IMR-90 (cell line): ENCODE measurements at regions not wholly inside any gene's neighbourhood (a gene's known extent, or its start where the extent isn't known, plus 50 kb on each side); places are given as distances from the start of the nearest gene placed in this dataset.

ENCODE experiments used
- ATAC-seq: fragments of 200-7000 bp; cut with Tn5 transposase; 2 replicates; pipeline ENCODE4 v1.9.1; 2020; ENCODE audit warnings: low read depth, mild to moderate bottlenecking, moderate library complexity
- BruUV-seq: library from RNA; stranded (reverse); fragments of 400-500 nt; replicated peaks from 2 replicates; lab custom pipeline; 2021; lab: Mats Ljungman, UMichigan
- CTCF ChIA-PET: fragments of 300-600 bp; formaldehyde crosslinking; extraction: SDS; loops from one replicate; lab custom pipeline; 2021; ENCODE audit warnings: antibody characterized with exemption; lab: Yijun Ruan, JAX
- POLR2A ChIA-PET: fragments of 300-600 bp; sonication (Branson Sonifier 250); formaldehyde crosslinking; loops from one replicate; lab custom pipeline; 2022; ENCODE audit warnings: antibody characterized with exemption; ENCODE audit not compliant: unreplicated experiment; lab: Charles Lee
- DNase-seq: peaks from one replicate; pipeline ENCODE4 v3.0.0; 2013
- H2AFZ ChIP-seq: replicated peaks from 2 replicates; pipeline ENCODE3; 2013; ENCODE audit warnings: low read length, mild to moderate bottlenecking; ENCODE audit not compliant: poor library complexity
- H2AK5ac ChIP-seq: 2 replicates; pipeline ENCODE4 v1.6.1; 2013; ENCODE audit warnings: low read depth, low read length, inconsistent platforms
- H2AK9ac ChIP-seq: replicated peaks from 2 replicates; pipeline ENCODE3; 2013; ENCODE audit warnings: mild to moderate bottlenecking, low read depth, low read length, moderate library complexity; ENCODE audit not compliant: poor library complexity
- H2BK120ac ChIP-seq: 2 replicates; pipeline ENCODE4 v1.6.1; 2013; ENCODE audit warnings: low read depth, low read length, inconsistent platforms
- H2BK15ac ChIP-seq: 3 replicates; pipeline ENCODE4 v1.6.1; 2013; ENCODE audit warnings: low read depth, low read length, inconsistent platforms
- H2BK20ac ChIP-seq: 2 replicates; pipeline ENCODE4 v1.6.1; 2013; ENCODE audit warnings: low read depth, mild to moderate bottlenecking, inconsistent platforms, low read length, moderate library complexity
- H2BK5ac ChIP-seq: 2 replicates; pipeline ENCODE4 v1.6.1; 2013; ENCODE audit warnings: mild to moderate bottlenecking, low read depth, low read length, inconsistent platforms; ENCODE audit not compliant: poor library complexity, severe bottlenecking
- H3K14ac ChIP-seq: replicated peaks from 2 replicates; pipeline ENCODE4 v1.6.1; 2013; ENCODE audit warnings: low read depth, low read length, inconsistent platforms
- H3K18ac ChIP-seq: 2 replicates; pipeline ENCODE4 v1.6.1; 2013; ENCODE audit warnings: low read depth, low read length, control low read depth
- H3K23ac ChIP-seq: 2 replicates; pipeline ENCODE4 v1.6.1; 2013; ENCODE audit warnings: low read depth, low read length, inconsistent platforms
- H3K27ac ChIP-seq: 2 replicates; pipeline ENCODE4 v1.5.1; 2013; ENCODE audit warnings: mild to moderate bottlenecking, control low read depth, low read length; ENCODE audit not compliant: insufficient read depth
- H3K27me3 ChIP-seq: 2 replicates; pipeline ENCODE4 v1.6.1; 2013; ENCODE audit warnings: low read length; ENCODE audit not compliant: control insufficient read depth, insufficient read depth
- H3K36me3 ChIP-seq: 2 replicates; pipeline ENCODE4 v1.6.1; 2013; ENCODE audit warnings: low read length, mixed read lengths; ENCODE audit not compliant: control insufficient read depth, insufficient read depth
- H3K4ac ChIP-seq: 2 replicates; pipeline ENCODE4 v1.6.1; 2013; ENCODE audit warnings: low read depth, low read length, inconsistent platforms
- H3K4me1 ChIP-seq: 2 replicates; pipeline ENCODE4 v1.6.1; 2013; ENCODE audit warnings: low read length, mixed read lengths; ENCODE audit not compliant: control insufficient read depth, insufficient read depth
- H3K4me2 ChIP-seq: 2 replicates; pipeline ENCODE4 v1.6.1; 2013; ENCODE audit warnings: low read depth, mild to moderate bottlenecking, control low read depth, low read length, moderate library complexity
- H3K4me3 ChIP-seq: 2 replicates; pipeline ENCODE4 v1.5.1; 2013; ENCODE audit warnings: low read depth, mild to moderate bottlenecking, control low read depth, low read length, moderate library complexity; ENCODE audit not compliant: insufficient read depth
- H3K56ac ChIP-seq: 2 replicates; pipeline ENCODE4 v1.6.1; 2013; ENCODE audit warnings: low read length, inconsistent platforms; ENCODE audit not compliant: insufficient read depth; ENCODE audit errors: extremely low read depth
- H3K79me1 ChIP-seq, 2 experiments: 2 replicates each; pipeline ENCODE4 v1.6.1; 2013; ENCODE audit warnings: low read length in 2 of 2, inconsistent platforms in 1 of 2, low read depth in 1 of 2
- H3K9ac ChIP-seq: 2 replicates; pipeline ENCODE4 v1.6.1; 2013; ENCODE audit warnings: low read depth, low read length, control low read depth
- H3K9me1 ChIP-seq: 2 replicates; pipeline ENCODE4 v1.6.1; 2013; ENCODE audit warnings: low read length, inconsistent platforms; ENCODE audit not compliant: insufficient read depth
- H3K9me3 ChIP-seq: 2 replicates; pipeline ENCODE4 v1.6.1; 2013; ENCODE audit warnings: low read length; ENCODE audit not compliant: control insufficient read depth, insufficient read depth
- H4K20me1 ChIP-seq: 2 replicates; pipeline ENCODE4 v1.6.1; 2013; ENCODE audit warnings: low read length, inconsistent platforms; ENCODE audit not compliant: insufficient read depth
- H4K5ac ChIP-seq: 2 replicates; pipeline ENCODE4 v1.6.1; 2013; ENCODE audit warnings: mild to moderate bottlenecking, low read depth, low read length, control low read depth
- H4K8ac ChIP-seq, 2 experiments: 2 replicates each; pipeline ENCODE4 v1.6.1; 2013; ENCODE audit warnings: low read depth in 2 of 2, low read length in 2 of 2, control low read depth in 1 of 2, inconsistent platforms in 1 of 2
- H4K91ac ChIP-seq: 2 replicates; pipeline ENCODE4 v1.6.1; 2013; ENCODE audit warnings: low read depth, low read length, inconsistent platforms; ENCODE audit not compliant: insufficient read depth
- BHLHE40 ChIP-seq: fragments of 150-350 bp; IDR thresholded peaks from 2 replicates; pipeline ENCODE4 v1.6.1; 2016; ENCODE audit warnings: mild to moderate bottlenecking, low read depth, low read length
- CEBPB ChIP-seq: IDR thresholded peaks from 2 replicates; pipeline ENCODE4 v1.6.1; 2012; ENCODE audit warnings: low read depth, low read length, improper control_type of control experiment
- CHD1 ChIP-seq: IDR thresholded peaks from 2 replicates; pipeline ENCODE4 v1.6.1; 2012; ENCODE audit warnings: low read depth, low read length, improper control_type of control experiment
- MAFK ChIP-seq: IDR thresholded peaks from 2 replicates; pipeline ENCODE4 v1.6.1; 2012; ENCODE audit warnings: low read depth, low read length, improper control_type of control experiment
- MXI1 ChIP-seq: IDR thresholded peaks from 2 replicates; pipeline ENCODE4 v1.6.1; 2012; ENCODE audit warnings: low read depth, mild to moderate bottlenecking, low read length, moderate library complexity, borderline replicate concordance
- NFE2L2 ChIP-seq: fragments of 150-350 bp; IDR thresholded peaks from 2 replicates; pipeline ENCODE4 v1.6.1; 2016; ENCODE audit warnings: low read depth, mild to moderate bottlenecking, low read length
- POLR2A ChIP-seq: IDR thresholded peaks from 2 replicates; pipeline ENCODE4 v1.6.1; 2012; ENCODE audit warnings: mild to moderate bottlenecking, low read depth, low read length
- RAD21 ChIP-seq: IDR thresholded peaks from 2 replicates; pipeline ENCODE4 v1.6.1; 2012; ENCODE audit warnings: low read length, improper control_type of control experiment
- RFX5 ChIP-seq: IDR thresholded peaks from 2 replicates; pipeline ENCODE4 v1.8.0; 2012; ENCODE audit warnings: low read depth, mild to moderate bottlenecking, low read length, moderate library complexity
- SMC3 ChIP-seq: fragments of 150-350 bp; IDR thresholded peaks from 2 replicates; pipeline ENCODE4 v1.6.1; 2016; ENCODE audit warnings: low read depth, mild to moderate bottlenecking, antibody characterized with exemption, low read length, moderate library complexity
- WGBS, 2 experiments: methylation state at CpG; one replicate each; pipeline versions ENCODE4 v1.1.5 to v1.1.7; 2013; ENCODE audit warnings: missing lambda C conversion rate in 2 of 2; ENCODE audit not compliant: insufficient read length in 1 of 2; ENCODE audit errors: extremely low coverage in 2 of 2; 5-methylcytosine and 5-hydroxymethylcytosine counted together
- dilution Hi-C: fragments of 300-500 bp; cut with HindIII; formaldehyde crosslinking; loops from one replicate; pipeline ENCODE4 v1.14.3; 2018; ENCODE audit warnings: low sequenced_read_pairs; ENCODE audit not compliant: unreplicated experiment
- in situ Hi-C: fragments of 300-500 bp; cut with MboI; formaldehyde crosslinking; loops from 3 replicates; pipeline ENCODE4 v1.14.3; 2019; ENCODE audit warnings: low sequenced_read_pairs, inconsistent platforms, mixed read lengths
- intact Hi-C: fragments of 100-400 bp; cut with micrococcal nuclease; formaldehyde crosslinking; loops from 2 replicates; pipeline ENCODE4 v1.10.0; 2022
- TF ChIP-seq, protein P1 (sequence below): conservative IDR thresholded peaks from 2 replicates; pipeline ENCODE4 v1.5.1; 2012; ENCODE audit warnings: mild to moderate bottlenecking, low read depth, low read length, improper control_type of control experiment
- TF ChIP-seq, protein P2 (sequence below): fragments of 150-350 bp; IDR thresholded peaks from 2 replicates; pipeline ENCODE4 v1.6.1; 2016; ENCODE audit warnings: low read depth, mild to moderate bottlenecking, low read length, moderate library complexity, borderline replicate concordance

DNA sequence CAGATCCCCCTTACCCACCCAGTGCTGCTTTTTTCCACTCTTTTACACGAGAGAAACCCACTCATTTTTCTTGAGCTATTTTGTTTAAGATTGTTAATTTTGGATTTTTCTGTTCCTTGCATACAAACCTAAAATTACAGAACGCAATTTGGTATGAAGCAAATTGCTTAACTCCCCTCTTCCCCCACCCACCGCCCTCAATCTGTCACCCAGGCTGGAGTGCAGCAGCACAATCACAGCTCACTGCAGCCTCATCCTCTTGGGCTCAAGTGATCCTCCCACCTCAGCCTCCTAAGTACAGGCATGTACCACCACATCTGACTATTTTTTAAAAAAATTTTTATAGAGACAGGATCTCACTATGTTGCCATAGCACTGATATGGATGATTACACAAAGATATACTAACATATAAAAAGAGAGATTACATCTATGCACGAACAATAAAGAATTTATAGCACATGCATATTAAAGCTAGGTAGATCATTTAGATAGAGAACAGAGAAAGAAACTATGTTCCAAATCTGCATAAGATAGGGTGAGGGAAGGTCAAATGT lies 203.6 kb downstream of the PIK3R1 start:
- no peak overlapping the region for H3K27ac ChIP-seq
- H4K20me1 ChIP-seq: no peaks in the 10 kb centered on the region
- peak overlapping the region in 1 of 2 experiments; percentile 74; a peak in 1 of 4 replicates for H4K8ac ChIP-seq
- no TSS peak for BruUV-seq
- H3K4ac ChIP-seq: peak overlapping the region; percentile 41; the same call in 1 of the 2 replicates
- dilution Hi-C loops: no loop called here
- H3K9me1 ChIP-seq: 0 out of 2 replicates have a peak, but pooled peaks cover 3% of the 10 kb centered on the region
- no peak overlapping the region for H3K9ac ChIP-seq
- no peak overlapping the region for H2AFZ ChIP-seq
- TF ChIP-seq BHLHE40 (no peak), POLR2A (no peak), MAFK (no peak), RAD21 (no peak), SMC3 (no peak), NFE2L2 (no peak), CHD1 (no peak), MXI1 (no peak), RFX5 (no peak), CEBPB (no peak)
- TF ChIP-seq, protein P1, sequence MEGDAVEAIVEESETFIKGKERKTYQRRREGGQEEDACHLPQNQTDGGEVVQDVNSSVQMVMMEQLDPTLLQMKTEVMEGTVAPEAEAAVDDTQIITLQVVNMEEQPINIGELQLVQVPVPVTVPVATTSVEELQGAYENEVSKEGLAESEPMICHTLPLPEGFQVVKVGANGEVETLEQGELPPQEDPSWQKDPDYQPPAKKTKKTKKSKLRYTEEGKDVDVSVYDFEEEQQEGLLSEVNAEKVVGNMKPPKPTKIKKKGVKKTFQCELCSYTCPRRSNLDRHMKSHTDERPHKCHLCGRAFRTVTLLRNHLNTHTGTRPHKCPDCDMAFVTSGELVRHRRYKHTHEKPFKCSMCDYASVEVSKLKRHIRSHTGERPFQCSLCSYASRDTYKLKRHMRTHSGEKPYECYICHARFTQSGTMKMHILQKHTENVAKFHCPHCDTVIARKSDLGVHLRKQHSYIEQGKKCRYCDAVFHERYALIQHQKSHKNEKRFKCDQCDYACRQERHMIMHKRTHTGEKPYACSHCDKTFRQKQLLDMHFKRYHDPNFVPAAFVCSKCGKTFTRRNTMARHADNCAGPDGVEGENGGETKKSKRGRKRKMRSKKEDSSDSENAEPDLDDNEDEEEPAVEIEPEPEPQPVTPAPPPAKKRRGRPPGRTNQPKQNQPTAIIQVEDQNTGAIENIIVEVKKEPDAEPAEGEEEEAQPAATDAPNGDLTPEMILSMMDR: no peak
- TF ChIP-seq, protein P2, sequence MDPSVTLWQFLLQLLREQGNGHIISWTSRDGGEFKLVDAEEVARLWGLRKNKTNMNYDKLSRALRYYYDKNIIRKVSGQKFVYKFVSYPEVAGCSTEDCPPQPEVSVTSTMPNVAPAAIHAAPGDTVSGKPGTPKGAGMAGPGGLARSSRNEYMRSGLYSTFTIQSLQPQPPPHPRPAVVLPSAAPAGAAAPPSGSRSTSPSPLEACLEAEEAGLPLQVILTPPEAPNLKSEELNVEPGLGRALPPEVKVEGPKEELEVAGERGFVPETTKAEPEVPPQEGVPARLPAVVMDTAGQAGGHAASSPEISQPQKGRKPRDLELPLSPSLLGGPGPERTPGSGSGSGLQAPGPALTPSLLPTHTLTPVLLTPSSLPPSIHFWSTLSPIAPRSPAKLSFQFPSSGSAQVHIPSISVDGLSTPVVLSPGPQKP: no peak
- no peaks in the 10 kb centered on the region for H3K36me3 ChIP-seq
- 80% methylated on average over 1 of the region's 4 CpGs; no CpG with 5 or more reads in 1 of the 2 experiments for WGBS, 2 experiments
- no peak overlapping the region for H3K14ac ChIP-seq
- no peaks in the 10 kb centered on the region for H3K79me1 ChIP-seq
- H4K5ac ChIP-seq: no peak overlapping the region; the same call in 1 of the 2 replicates
- no peaks in the 10 kb centered on the region for H3K27me3 ChIP-seq
- no peak overlapping the region for H3K4me2 ChIP-seq
- peak overlapping the region; percentile 20 for H2BK5ac ChIP-seq
- 0 out of 3 replicates have a peak overlapping the region, but pooled peaks have one; percentile 7 for H2BK15ac ChIP-seq
- H3K4me3 ChIP-seq: no peak overlapping the region
- ATAC-seq (no peak), DNase-seq (no peak)
- H3K4me1 ChIP-seq: peaks cover 7% of the 10 kb centered on the region; the same call in 1 of the 2 replicates
- no peak overlapping the region for H3K18ac ChIP-seq
- no peak overlapping the region for H2BK20ac ChIP-seq
- peak overlapping the region; percentile 1; the same call in 1 of the 2 replicates for H4K91ac ChIP-seq
- ChIA-PET POLR2A (no interaction called here), CTCF (interaction anchor here (1.0 kb wide), 1 partner anchor 8 kb away, joined by 3 read pairs; no protein-coding TSS in a partner anchor)
- no peak overlapping the region for H3K56ac ChIP-seq
- no peak overlapping the region for H2AK5ac ChIP-seq
- no peak overlapping the region for H2BK120ac ChIP-seq
- H3K9me3 ChIP-seq: no peaks in the 10 kb centered on the region
- intact Hi-C loops: no loop called here
- no peak overlapping the region for H3K23ac ChIP-seq
- in situ Hi-C loops: no loop called here
- no peak overlapping the region for H2AK9ac ChIP-seq
